Uterus (tissue), 2 donors: ENCODE measurements at regions not wholly inside any gene's neighbourhood (a gene's known extent, or its start where the extent isn't known, plus 50 kb on each side); places are given as distances from the start of the nearest gene placed in this dataset.

ENCODE experiments used
- POLR2A ChIP-seq, 2 donors: fragments of 450-650 bp; IDR thresholded peaks; one replicate each; pipeline ENCODE4 v1.6.1; 2016; ENCODE audit warnings: antibody characterized with exemption in 2 of 2, mild to moderate bottlenecking in 1 of 2, moderate library complexity in 1 of 2
- TF ChIP-seq, protein P1 (sequence below), 4 experiments: fragments of 200-600 bp in 2 of 4; fragments of 450-650 bp in 2 of 4; sonication (generic) in 2 of 4; IDR thresholded peaks; one replicate each; pipeline ENCODE4 v1.5.1; 2016 to 2019; ENCODE audit warnings: antibody characterized with exemption in 4 of 4, mild to moderate bottlenecking in 2 of 4, moderate library complexity in 1 of 4

DNA sequence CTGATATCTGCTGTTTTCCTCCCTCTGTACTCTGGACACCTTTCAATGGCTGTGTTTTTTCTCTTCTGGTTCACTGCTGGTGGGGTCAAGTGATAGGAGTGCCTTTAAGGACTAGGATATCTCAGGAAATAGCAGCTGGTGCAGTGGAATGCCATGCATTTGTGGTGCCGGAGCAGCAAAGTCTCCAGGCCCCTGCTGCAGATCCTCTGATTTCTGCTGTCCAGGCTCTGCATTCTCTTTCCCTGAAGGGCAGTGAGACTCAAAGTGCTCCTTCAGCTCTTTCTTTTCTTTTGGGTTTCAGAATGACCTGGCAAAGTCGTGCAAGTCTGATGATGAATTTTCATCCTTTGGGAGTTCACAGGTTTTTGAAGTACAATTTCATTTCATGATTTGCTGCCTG is 774.3 kb downstream of the FAM181B start:
- TF ChIP-seq, protein P1, sequence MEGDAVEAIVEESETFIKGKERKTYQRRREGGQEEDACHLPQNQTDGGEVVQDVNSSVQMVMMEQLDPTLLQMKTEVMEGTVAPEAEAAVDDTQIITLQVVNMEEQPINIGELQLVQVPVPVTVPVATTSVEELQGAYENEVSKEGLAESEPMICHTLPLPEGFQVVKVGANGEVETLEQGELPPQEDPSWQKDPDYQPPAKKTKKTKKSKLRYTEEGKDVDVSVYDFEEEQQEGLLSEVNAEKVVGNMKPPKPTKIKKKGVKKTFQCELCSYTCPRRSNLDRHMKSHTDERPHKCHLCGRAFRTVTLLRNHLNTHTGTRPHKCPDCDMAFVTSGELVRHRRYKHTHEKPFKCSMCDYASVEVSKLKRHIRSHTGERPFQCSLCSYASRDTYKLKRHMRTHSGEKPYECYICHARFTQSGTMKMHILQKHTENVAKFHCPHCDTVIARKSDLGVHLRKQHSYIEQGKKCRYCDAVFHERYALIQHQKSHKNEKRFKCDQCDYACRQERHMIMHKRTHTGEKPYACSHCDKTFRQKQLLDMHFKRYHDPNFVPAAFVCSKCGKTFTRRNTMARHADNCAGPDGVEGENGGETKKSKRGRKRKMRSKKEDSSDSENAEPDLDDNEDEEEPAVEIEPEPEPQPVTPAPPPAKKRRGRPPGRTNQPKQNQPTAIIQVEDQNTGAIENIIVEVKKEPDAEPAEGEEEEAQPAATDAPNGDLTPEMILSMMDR (IDR thresholded peaks at IDR 0.05), result no peak
- TF ChIP-seq POLR2A (IDR thresholded peaks at IDR 0.05), result no peak
